ENCODE measurements at regions not wholly inside any gene's neighbourhood (a gene's known extent, or its start where the extent isn't known, plus 50 kb on each side); places are given as distances from the start of the nearest gene placed in this dataset.

GRCh38 chr15:29566914-29567313 is 255.4 kb downstream of the TJP1 start:
- TF ChIP-seq CTCF (IDR thresholded peaks at IDR 0.05; ENCODE audit: control extremely low read depth, extremely low read depth), result no peak
- no peak for DNase-seq
- 85 to 92% methylated on average over 3 of the region's 3 CpGs for WGBS, 2 donors
- no peak for ATAC-seq (ENCODE audit: insufficient read depth, low FRiP score)
- Histone ChIP-seq H3K27ac (ENCODE audit: low read depth in 1 of 2, low read length in 1 of 2) (no peak overlapping the region), H3K4me1 (ENCODE audit: control insufficient read depth in 5 of 5, insufficient read depth in 5 of 5, low read length in 5 of 5) (peaks cover 0 to 12% (median 2%) of the 10 kb centered on the region in 5 donors), H3K9me3 (ENCODE audit: control insufficient read depth in 4 of 4, insufficient read depth in 3 of 4, low read length in 3 of 4) (peaks cover 0 to 2% (median 0%) of the 10 kb centered on the region in 4 donors), H3K27me3 (ENCODE audit: control insufficient read depth in 3 of 3, insufficient read depth in 3 of 3, low read length in 2 of 3) (peaks cover 0 to 24% (median 22%) of the 10 kb centered on the region in 3 donors), H3K9ac (ENCODE audit: insufficient read depth in 1 of 2, low read length in 2 of 2) (no peak overlapping the region), H3K36me3 (ENCODE audit: control insufficient read depth in 4 of 4, insufficient read depth in 4 of 4, low read length in 4 of 4) (no peaks in the 10 kb centered on the region), H3K4me3 (no peak overlapping the region)

- H3K4me3 ChIP-seq, result no peak overlapping the region
- ATAC-seq (ENCODE audit: insufficient read depth, low FRiP score) (no peak), DNase-seq (no peak)
- peaks cover 0 to 9% (median 8%) of the 10 kb centered on the region in 3 donors for H3K27me3 ChIP-seq (ENCODE audit: control insufficient read depth in 3 of 3, insufficient read depth in 3 of 3, low read length in 2 of 3)
- H3K36me3 ChIP-seq (ENCODE audit: control insufficient read depth in 4 of 4, insufficient read depth in 4 of 4, low read length in 4 of 4), result no peaks in the 10 kb centered on the region
- TF ChIP-seq CTCF (IDR thresholded peaks at IDR 0.05; ENCODE audit: control extremely low read depth, extremely low read depth), result no peak
- peaks cover 0 to 2% (median 0%) of the 10 kb centered on the region in 5 donors for H3K4me1 ChIP-seq (ENCODE audit: control insufficient read depth in 5 of 5, insufficient read depth in 5 of 5, low read length in 5 of 5)
- H3K27ac ChIP-seq (ENCODE audit: low read depth in 1 of 2, low read length in 1 of 2), result no peak overlapping the region
- H3K9ac ChIP-seq (ENCODE audit: insufficient read depth in 1 of 2, low read length in 2 of 2), result no peak overlapping the region
- H3K9me3 ChIP-seq (ENCODE audit: control insufficient read depth in 4 of 4, insufficient read depth in 3 of 4, low read length in 3 of 4), result peaks cover 0 to 4% (median 0%) of the 10 kb centered on the region in 4 donors
Observed at GRCh38 chr15:29563112-29563511, 259.2 kb downstream of the TJP1 start.

- 95 to 97% methylated on average over 2 of the region's 2 CpGs for WGBS, 2 donors
- no peak for ATAC-seq (ENCODE audit: insufficient read depth, low FRiP score)
Observed at GRCh38 chr15:29560896-29561295, 261.4 kb downstream of the TJP1 start.

More at GRCh38 chr15:29560896-29561295, 261.4 kb downstream of the TJP1 start:
- Histone ChIP-seq H3K36me3 (ENCODE audit: control insufficient read depth in 4 of 4, insufficient read depth in 4 of 4, low read length in 4 of 4) (no peaks in the 10 kb centered on the region), H3K9ac (ENCODE audit: insufficient read depth in 1 of 2, low read length in 2 of 2) (no peak overlapping the region), H3K27me3 (ENCODE audit: control insufficient read depth in 3 of 3, insufficient read depth in 3 of 3, low read length in 2 of 3) (no peaks in the 10 kb centered on the region), H3K9me3 (ENCODE audit: control insufficient read depth in 4 of 4, insufficient read depth in 3 of 4, low read length in 3 of 4) (peaks cover 0 to 2% (median 0%) of the 10 kb centered on the region in 4 donors), H3K27ac (ENCODE audit: low read depth in 1 of 2, low read length in 1 of 2) (no peak overlapping the region), H3K4me1 (ENCODE audit: control insufficient read depth in 5 of 5, insufficient read depth in 5 of 5, low read length in 5 of 5) (peaks cover 0 to 2% (median 0%) of the 10 kb centered on the region in 5 donors), H3K4me3 (no peak overlapping the region)
- no peak for DNase-seq
- no peak for TF ChIP-seq CTCF (IDR thresholded peaks at IDR 0.05; ENCODE audit: control extremely low read depth, extremely low read depth)

Measured in lung (tissue), 11 donors.